Neuronal stem cell (in vitro differentiated cells): ENCODE measurements at regions not wholly inside any gene's neighbourhood (a gene's known extent, or its start where the extent isn't known, plus 50 kb on each side); places are given as distances from the start of the nearest gene placed in this dataset.

Experiments used
- DNase-seq: peaks from one replicate; pipeline ENCODE4 v3.0.0-alpha.2; 2013; ENCODE audit warnings: low spot score
- H2AFZ ChIP-seq: one replicate; pipeline ENCODE4 v1.6.1; 2013; ENCODE audit warnings: mild to moderate bottlenecking, low read length, inconsistent platforms
- H2AK5ac ChIP-seq: 2 replicates; pipeline ENCODE4 v1.6.1; 2013; ENCODE audit warnings: low read depth, mild to moderate bottlenecking, inconsistent platforms, low read length, moderate library complexity, mixed read lengths
- H2BK120ac ChIP-seq: 2 replicates; pipeline ENCODE4 v1.6.1; 2013; ENCODE audit warnings: low read depth, mild to moderate bottlenecking, inconsistent platforms, low read length, moderate library complexity, mixed read lengths
- H2BK12ac ChIP-seq: one replicate; pipeline ENCODE4 v1.6.1; 2013; ENCODE audit warnings: low read length, inconsistent platforms
- H2BK15ac ChIP-seq: 2 replicates; pipeline ENCODE4 v1.6.1; 2013; ENCODE audit warnings: mild to moderate bottlenecking, low read length, inconsistent platforms, mixed read lengths
- H2BK5ac ChIP-seq: one replicate; pipeline ENCODE4 v1.6.1; 2013; ENCODE audit warnings: inconsistent platforms, mild to moderate bottlenecking, low read length, moderate library complexity
- H3K14ac ChIP-seq: one replicate; pipeline ENCODE4 v1.6.1; 2013; ENCODE audit warnings: low read length, inconsistent platforms
- H3K18ac ChIP-seq: 2 replicates; pipeline ENCODE4 v1.6.1; 2013; ENCODE audit warnings: low read length, inconsistent platforms
- H3K23ac ChIP-seq: 2 replicates; pipeline ENCODE4 v1.6.1; 2013; ENCODE audit warnings: low read depth, mild to moderate bottlenecking, mixed read lengths, low read length, inconsistent platforms; ENCODE audit not compliant: poor library complexity
- H3K27ac ChIP-seq: replicated peaks from 3 replicates; pipeline ENCODE4 v1.5.1; 2013; ENCODE audit warnings: low read length, inconsistent platforms
- H3K27me3 ChIP-seq, 3 experiments: 2 replicates each; pipeline ENCODE4 v1.6.1; 2013; ENCODE audit warnings: low read length in 3 of 3, mild to moderate bottlenecking in 2 of 3, inconsistent platforms in 1 of 3, low read depth in 1 of 3, mixed read lengths in 1 of 3, moderate library complexity in 1 of 3; ENCODE audit not compliant: control insufficient read depth in 3 of 3, insufficient read depth in 3 of 3
- H3K36me3 ChIP-seq, 2 donors: replicated peaks in 1 of 2; 2 replicates each; pipeline ENCODE4 v1.6.1; 2013; ENCODE audit warnings: low read length in 2 of 2; ENCODE audit not compliant: control insufficient read depth in 2 of 2, insufficient read depth in 2 of 2
- H3K4ac ChIP-seq: 2 replicates; pipeline ENCODE4 v1.6.1; 2013; ENCODE audit warnings: inconsistent platforms, mild to moderate bottlenecking, low read length, moderate library complexity
- H3K4me1 ChIP-seq, 2 donors: 1 replicate in 1 of 2; 2 replicates in 1 of 2; pipeline ENCODE4 v1.6.1; 2013; ENCODE audit warnings: low read length in 2 of 2, low read depth in 1 of 2; ENCODE audit not compliant: control insufficient read depth in 2 of 2, insufficient read depth in 1 of 2
- H3K4me2 ChIP-seq: one replicate; pipeline ENCODE4 v1.6.1; 2013; ENCODE audit warnings: mild to moderate bottlenecking, low read length, inconsistent platforms; ENCODE audit not compliant: insufficient read depth, poor library complexity, severe bottlenecking
- H3K4me3 ChIP-seq, 2 donors: 2 replicates each; pipeline ENCODE4 v1.5.1; 2013; ENCODE audit warnings: low read length in 2 of 2, mild to moderate bottlenecking in 2 of 2, inconsistent platforms in 1 of 2, moderate library complexity in 1 of 2
- H3K79me1 ChIP-seq: one replicate; pipeline ENCODE4 v1.6.1; 2013; ENCODE audit warnings: low read depth, mild to moderate bottlenecking, inconsistent platforms, low read length, moderate library complexity
- H3K9ac ChIP-seq: one replicate; pipeline ENCODE4 v1.6.1; 2013; ENCODE audit warnings: mild to moderate bottlenecking, low read depth, low read length, inconsistent platforms; ENCODE audit not compliant: poor library complexity
- H3K9me3 ChIP-seq, 2 donors: replicated peaks in 1 of 2; 2 replicates each; pipeline versions ENCODE3 to v1.6.1; 2013; ENCODE audit warnings: low read length in 2 of 2, mild to moderate bottlenecking in 2 of 2, inconsistent platforms in 1 of 2, low read depth in 1 of 2, mixed read lengths in 1 of 2, moderate library complexity in 1 of 2; ENCODE audit not compliant: control insufficient read depth in 2 of 2, insufficient read depth in 1 of 2
- H4K8ac ChIP-seq: one replicate; pipeline ENCODE4 v1.6.1; 2013; ENCODE audit warnings: low read depth, mild to moderate bottlenecking, inconsistent platforms, low read length, moderate library complexity
- H4K91ac ChIP-seq: one replicate; pipeline ENCODE4 v1.6.1; 2013; ENCODE audit warnings: low read length, low read depth, mild to moderate bottlenecking, inconsistent platforms; ENCODE audit not compliant: poor library complexity
- WGBS, 2 donors: extraction: QIAGEN DNeasy Blood & Tissue Kit; methylation state at CpG; one replicate each; pipeline ENCODE4 v1.1.7; 2013; ENCODE audit warnings: missing lambda C conversion rate in 2 of 2, mixed read lengths in 1 of 2; ENCODE audit not compliant: insufficient read length in 2 of 2, insufficient replicate concordance in 1 of 2; ENCODE audit errors: extremely low coverage in 2 of 2; 5-methylcytosine and 5-hydroxymethylcytosine counted together

GRCh38 chr12:92506460-92506859 is 196.3 kb upstream of the PLEKHG7 start:
- Histone ChIP-seq H4K8ac (no peak overlapping the region), H3K14ac (no peak overlapping the region), H2AK5ac (no peak overlapping the region), H3K4me3 (no peak overlapping the region), H3K18ac (no peak overlapping the region), H2BK120ac (no peak overlapping the region), H2AFZ (no peak overlapping the region), H3K4me1 (peaks cover 21 to 24% of the 10 kb centered on the region in 2 donors), H4K91ac (no peak overlapping the region), H3K27me3 (no peaks in the 10 kb centered on the region), H3K9me3 (no peaks in the 10 kb centered on the region), H3K9ac (no peak overlapping the region), H3K23ac (no peak overlapping the region), H3K27ac (peak overlapping the region; percentile 13), H3K4ac (no peak overlapping the region), H3K36me3 (no peaks in the 10 kb centered on the region), H2BK12ac (no peak overlapping the region), H3K79me1 (no peaks in the 10 kb centered on the region), H3K4me2 (no peak overlapping the region), H2BK15ac (no peak overlapping the region), H2BK5ac (no peak overlapping the region)
- no CpG with 5 or more reads among the region's 2 CpGs for WGBS, 2 donors
- no peak for DNase-seq

- Histone ChIP-seq H3K79me1 (no peaks in the 10 kb centered on the region), H3K23ac (no peak overlapping the region), H4K8ac (no peak overlapping the region), H3K9ac (no peak overlapping the region), H3K36me3 (no peaks in the 10 kb centered on the region), H3K4me2 (no peak overlapping the region), H2BK12ac (no peak overlapping the region), H3K18ac (no peak overlapping the region), H2BK120ac (no peak overlapping the region), H3K4me3 (peak overlapping the region in 1 of 2 donors; percentile 35), H2BK15ac (no peak overlapping the region), H2AK5ac (no peak overlapping the region), H3K27ac (peak overlapping the region; percentile 81), H3K27me3 (no peaks in the 10 kb centered on the region), H3K14ac (no peak overlapping the region), H3K4me1 (peaks cover 21 to 24% of the 10 kb centered on the region in 2 donors), H3K9me3 (no peaks in the 10 kb centered on the region), H3K4ac (no peak overlapping the region), H2AFZ (peak overlapping the region; percentile 81), H2BK5ac (no peak overlapping the region), H4K91ac (no peak overlapping the region)
- DNase-seq: peak; percentile 43
- WGBS, 2 donors: no CpG with 5 or more reads among the region's 12 CpGs
These were observed 197.2 kb upstream of the PLEKHG7 start for GRCh38 chr12:92505254-92506231.

GRCh38 chr12:92504594-92504981 is 198.2 kb upstream of the PLEKHG7 start:
- Histone ChIP-seq H3K36me3 (no peaks in the 10 kb centered on the region), H3K9me3 (no peaks in the 10 kb centered on the region), H3K4me3 (no peak overlapping the region), H3K18ac (no peak overlapping the region), H3K14ac (no peak overlapping the region), H2AFZ (no peak overlapping the region), H2BK12ac (no peak overlapping the region), H3K27me3 (no peaks in the 10 kb centered on the region), H4K91ac (no peak overlapping the region), H3K4ac (no peak overlapping the region), H3K9ac (no peak overlapping the region), H2BK15ac (no peak overlapping the region), H2AK5ac (no peak overlapping the region), H3K27ac (peak overlapping the region; percentile 55), H3K4me2 (no peak overlapping the region), H2BK120ac (no peak overlapping the region), H3K4me1 (peaks cover 21 to 24% of the 10 kb centered on the region in 2 donors), H2BK5ac (no peak overlapping the region), H4K8ac (no peak overlapping the region), H3K79me1 (no peaks in the 10 kb centered on the region), H3K23ac (no peak overlapping the region)
- no peak for DNase-seq
- no CpG with 5 or more reads among the region's 5 CpGs for WGBS, 2 donors

- Histone ChIP-seq H2BK120ac (no peak overlapping the region), H4K91ac (no peak overlapping the region), H3K14ac (no peak overlapping the region), H2BK15ac (no peak overlapping the region), H2AK5ac (no peak overlapping the region), H3K4me2 (no peak overlapping the region), H3K4me1 (peaks cover 21 to 24% of the 10 kb centered on the region in 2 donors), H2AFZ (peak overlapping the region; percentile 39), H3K4me3 (no peak overlapping the region), H4K8ac (no peak overlapping the region), H3K9ac (no peak overlapping the region), H3K18ac (no peak overlapping the region), H3K27me3 (no peaks in the 10 kb centered on the region), H3K4ac (no peak overlapping the region), H2BK12ac (no peak overlapping the region), H3K23ac (no peak overlapping the region), H3K9me3 (no peaks in the 10 kb centered on the region), H3K27ac (peak overlapping the region; percentile 55), H2BK5ac (no peak overlapping the region), H3K79me1 (no peaks in the 10 kb centered on the region), H3K36me3 (no peaks in the 10 kb centered on the region)
- WGBS, 2 donors: no CpG with 5 or more reads among the region's 7 CpGs
- no peak for DNase-seq
These were observed 198.7 kb upstream of the PLEKHG7 start for GRCh38 chr12:92503971-92504593.
